ENCODE measurements at regions not wholly inside any gene's neighbourhood (a gene's known extent, or its start where the extent isn't known, plus 50 kb on each side); places are given as distances from the start of the nearest gene placed in this dataset.

DNA sequence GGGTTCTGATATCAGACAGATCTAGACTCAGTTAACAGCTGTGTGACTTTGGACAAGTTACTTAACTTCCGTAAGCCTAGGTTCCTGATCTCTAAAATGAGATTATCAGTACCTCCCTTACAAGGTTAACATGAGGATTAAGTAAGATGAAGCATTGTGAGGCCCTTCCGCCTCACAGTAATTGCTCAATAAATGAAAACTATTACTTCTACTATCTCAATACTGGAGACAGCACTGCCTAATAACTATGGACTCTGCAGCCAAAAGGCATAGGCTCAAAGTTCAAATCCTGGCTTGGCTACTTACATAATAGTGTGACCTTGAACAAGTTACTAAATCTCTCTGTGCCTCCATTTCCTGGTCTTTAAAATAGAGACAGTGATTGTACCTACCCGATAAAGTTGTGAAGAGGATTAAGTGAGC, 82.0 kb upstream of the ATP11B start:
- no peaks in the 10 kb centered on the region for H3K4me1 ChIP-seq (ENCODE audit: control insufficient read depth, insufficient read depth, low read length)
- no peaks in the 10 kb centered on the region for H3K36me3 ChIP-seq (ENCODE audit: insufficient read depth, low read length)
- H3K27me3 ChIP-seq (ENCODE audit: control insufficient read depth, insufficient read depth, low read length) = no peaks in the 10 kb centered on the region
- no peak overlapping the region for H3K4me3 ChIP-seq (ENCODE audit: low read length)
- no peak overlapping the region for H3K4me2 ChIP-seq (ENCODE audit: low read length)
- no peak overlapping the region for H3K9ac ChIP-seq (ENCODE audit: low read depth, low read length)
- H3K9me3 ChIP-seq (replicated peaks; ENCODE audit: low read length) = no peaks in the 10 kb centered on the region

DNA sequence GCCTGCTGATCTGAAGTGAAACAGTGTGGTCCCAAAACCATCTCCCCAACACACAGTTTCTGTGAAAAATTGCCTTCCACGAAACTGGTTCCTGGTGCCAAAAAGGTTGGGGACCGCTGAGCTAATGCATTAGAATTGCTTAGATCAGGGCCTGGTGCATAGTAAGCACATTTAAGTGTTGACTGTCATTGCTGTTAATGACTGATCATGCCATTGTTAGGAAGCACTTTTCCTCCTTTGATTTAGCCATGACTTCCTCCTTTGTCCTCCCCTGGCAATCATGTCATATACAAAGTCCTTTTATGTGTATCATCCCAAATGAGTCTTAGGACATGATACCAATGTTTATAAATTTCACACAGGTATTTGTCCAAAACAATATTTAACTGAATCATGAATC, 81.5 kb upstream of the ATP11B start:
- no peaks in the 10 kb centered on the region for H3K4me1 ChIP-seq (ENCODE audit: control insufficient read depth, insufficient read depth, low read length)
- H3K4me3 ChIP-seq (ENCODE audit: low read length) = no peak overlapping the region
- H3K4me2 ChIP-seq (ENCODE audit: low read length) = no peak overlapping the region
- H3K36me3 ChIP-seq (ENCODE audit: insufficient read depth, low read length) = no peaks in the 10 kb centered on the region
- no peaks in the 10 kb centered on the region for H3K27me3 ChIP-seq (ENCODE audit: control insufficient read depth, insufficient read depth, low read length)
- no peak overlapping the region for H3K9ac ChIP-seq (ENCODE audit: low read depth, low read length)
- no peaks in the 10 kb centered on the region for H3K9me3 ChIP-seq (replicated peaks; ENCODE audit: low read length)

DNA sequence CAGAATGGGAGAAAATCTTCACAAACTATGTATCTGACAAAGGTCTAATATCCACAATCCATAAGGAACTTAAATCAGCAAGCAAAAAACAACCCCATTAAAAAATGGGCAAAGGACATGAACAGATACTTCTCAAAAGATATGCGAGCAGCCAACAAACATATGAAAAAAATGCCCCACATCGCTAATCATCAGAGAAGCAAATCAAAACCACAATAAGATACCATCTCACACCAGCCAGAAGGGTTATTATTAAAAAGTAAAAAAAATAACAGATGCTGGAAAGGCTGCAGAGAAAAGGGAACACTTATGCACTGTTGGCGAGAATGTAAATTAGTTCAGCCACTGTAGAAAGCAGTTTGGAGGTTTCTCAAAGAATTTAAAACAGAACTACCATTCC, 80.2 kb upstream of the ATP11B start:
- H3K9me3 ChIP-seq (replicated peaks; ENCODE audit: low read length) = no peaks in the 10 kb centered on the region
- H3K27me3 ChIP-seq (ENCODE audit: control insufficient read depth, insufficient read depth, low read length) = no peaks in the 10 kb centered on the region
- no peaks in the 10 kb centered on the region for H3K36me3 ChIP-seq (ENCODE audit: insufficient read depth, low read length)

DNA sequence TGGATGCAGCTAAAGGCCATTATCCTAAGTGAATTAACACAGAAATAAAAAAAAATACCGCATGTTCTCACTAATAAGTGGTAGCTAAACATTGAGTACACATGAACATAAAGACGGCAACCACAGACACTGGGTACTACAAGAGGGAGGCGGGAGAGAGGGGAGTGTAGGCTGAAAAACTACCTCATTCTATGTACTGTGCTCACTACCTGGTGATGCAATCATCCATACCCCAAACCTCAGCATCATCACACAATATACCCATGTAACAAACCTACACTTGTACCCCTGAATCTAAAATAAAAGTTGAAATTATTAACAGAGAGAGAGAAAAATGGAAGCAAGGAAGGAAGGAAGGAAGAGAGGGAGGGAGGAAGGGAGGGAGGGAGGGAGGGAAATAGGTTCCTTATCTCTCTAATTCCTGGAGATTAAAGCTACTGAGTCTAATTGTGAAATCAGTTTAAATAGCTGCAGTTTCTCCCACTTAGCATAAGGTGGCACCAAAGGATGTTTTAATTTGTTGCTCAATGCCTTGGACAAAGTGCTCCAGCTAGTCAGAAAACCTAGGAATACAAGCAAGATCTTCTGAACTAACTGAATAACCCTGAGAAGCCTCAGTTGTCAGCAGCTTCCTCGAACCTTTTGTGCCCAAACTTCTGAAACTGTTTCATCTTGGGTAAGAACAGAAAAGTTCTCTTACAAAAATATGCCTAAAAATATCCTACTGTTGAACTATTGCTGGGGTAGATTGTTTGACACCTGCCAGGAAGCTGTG, 79.4 kb upstream of the ATP11B start:
- no peaks in the 10 kb centered on the region for H3K4me1 ChIP-seq (ENCODE audit: control insufficient read depth, insufficient read depth, low read length)
- no peak overlapping the region for H3K4me3 ChIP-seq (ENCODE audit: low read length)
- no peak overlapping the region for H3K4me2 ChIP-seq (ENCODE audit: low read length)
- no peaks in the 10 kb centered on the region for H3K9me3 ChIP-seq (replicated peaks; ENCODE audit: low read length)
- no peaks in the 10 kb centered on the region for H3K27me3 ChIP-seq (ENCODE audit: control insufficient read depth, insufficient read depth, low read length)
- no peak overlapping the region for H3K9ac ChIP-seq (ENCODE audit: low read depth, low read length)
- no peaks in the 10 kb centered on the region for H3K36me3 ChIP-seq (ENCODE audit: insufficient read depth, low read length)

More for the DNA sequence above, 80.2 kb upstream of the ATP11B start:
- Histone ChIP-seq H3K4me3 (ENCODE audit: low read length) (no peak overlapping the region), H3K4me1 (ENCODE audit: control insufficient read depth, insufficient read depth, low read length) (no peaks in the 10 kb centered on the region), H3K4me2 (ENCODE audit: low read length) (no peak overlapping the region), H3K9ac (ENCODE audit: low read depth, low read length) (no peak overlapping the region)

DNA sequence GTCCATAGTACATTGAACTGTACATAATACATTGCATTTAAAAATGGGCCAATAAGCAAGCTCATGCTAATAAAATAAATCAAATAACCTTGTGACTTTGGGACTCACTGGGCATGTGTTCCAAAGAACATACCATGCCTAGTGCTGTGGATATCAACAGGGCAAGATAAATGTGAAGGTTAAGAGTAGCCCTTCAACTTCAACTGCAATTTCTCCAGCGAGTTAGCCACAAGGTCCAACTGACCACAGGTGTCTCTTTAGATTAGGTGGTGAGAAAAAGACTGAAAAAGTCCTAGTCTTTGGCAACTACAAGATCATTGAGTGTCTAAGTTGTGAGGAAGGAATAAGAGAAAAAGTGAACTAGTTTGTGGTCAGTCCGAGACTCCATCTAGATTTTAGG, 78.3 kb upstream of the ATP11B start:
- Histone ChIP-seq H3K9me3 (replicated peaks; ENCODE audit: low read length) (no peaks in the 10 kb centered on the region), H3K4me2 (ENCODE audit: low read length) (no peak overlapping the region), H3K4me1 (ENCODE audit: control insufficient read depth, insufficient read depth, low read length) (no peaks in the 10 kb centered on the region), H3K36me3 (ENCODE audit: insufficient read depth, low read length) (no peaks in the 10 kb centered on the region), H3K27me3 (ENCODE audit: control insufficient read depth, insufficient read depth, low read length) (no peaks in the 10 kb centered on the region), H3K4me3 (ENCODE audit: low read length) (no peak overlapping the region), H3K9ac (ENCODE audit: low read depth, low read length) (no peak overlapping the region)

DNA sequence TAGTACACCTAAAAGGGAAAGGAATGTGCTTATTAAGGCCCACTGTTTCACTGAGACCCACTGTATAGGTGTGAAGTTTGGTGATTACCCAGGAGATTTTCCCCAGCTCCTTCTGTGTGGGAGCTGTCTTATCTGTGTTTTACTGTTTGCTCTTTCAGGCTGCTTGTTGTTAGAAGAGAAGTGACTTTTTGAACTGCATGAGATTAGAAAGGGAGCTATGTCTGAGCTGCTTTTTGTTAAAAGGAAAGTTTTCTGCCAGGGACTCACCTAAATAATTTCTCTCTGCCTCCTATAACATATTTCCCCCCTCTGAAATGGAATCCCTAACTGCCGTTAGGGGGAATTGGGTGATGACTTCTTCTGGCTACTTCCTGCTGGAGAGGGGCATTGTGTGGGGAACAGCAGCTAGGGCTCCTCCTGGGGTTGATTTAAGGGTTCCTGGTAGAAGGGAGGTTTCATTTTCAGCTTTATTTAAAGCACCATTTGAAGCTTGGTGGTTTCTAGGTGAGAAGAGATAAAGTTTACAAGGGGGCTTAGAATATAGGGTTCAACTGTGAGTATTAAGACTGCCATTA, 77.1 kb upstream of the ATP11B start:
- Histone ChIP-seq H3K36me3 (ENCODE audit: insufficient read depth, low read length) (no peaks in the 10 kb centered on the region), H3K4me2 (ENCODE audit: low read length) (no peak overlapping the region), H3K4me3 (ENCODE audit: low read length) (no peak overlapping the region), H3K9me3 (replicated peaks; ENCODE audit: low read length) (no peaks in the 10 kb centered on the region), H3K4me1 (ENCODE audit: control insufficient read depth, insufficient read depth, low read length) (no peaks in the 10 kb centered on the region), H3K9ac (ENCODE audit: low read depth, low read length) (no peak overlapping the region), H3K27me3 (ENCODE audit: control insufficient read depth, insufficient read depth, low read length) (no peaks in the 10 kb centered on the region)

DNA sequence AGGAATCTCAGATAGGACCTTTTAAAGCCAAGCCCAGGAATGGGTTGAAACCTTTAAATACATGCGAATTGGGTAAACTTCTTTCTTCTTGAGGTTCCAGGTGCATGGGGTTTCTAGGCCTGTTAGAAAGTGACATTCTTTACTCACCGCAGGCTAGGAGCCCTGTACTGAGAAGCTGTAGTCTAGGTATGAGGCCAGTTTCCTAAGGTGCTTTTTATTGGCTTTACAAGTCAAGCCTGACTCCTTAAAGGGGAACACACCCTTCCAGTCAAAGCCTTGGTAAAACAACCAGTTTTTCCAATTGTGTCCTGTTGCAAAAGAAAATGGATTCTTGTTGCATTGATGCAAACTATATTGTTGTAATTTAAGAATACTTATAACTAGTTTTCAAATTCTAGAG, 76.1 kb upstream of the ATP11B start:
- Histone ChIP-seq H3K4me3 (ENCODE audit: low read length) (no peak overlapping the region), H3K9me3 (replicated peaks; ENCODE audit: low read length) (no peaks in the 10 kb centered on the region), H3K36me3 (ENCODE audit: insufficient read depth, low read length) (no peaks in the 10 kb centered on the region), H3K27me3 (ENCODE audit: control insufficient read depth, insufficient read depth, low read length) (no peaks in the 10 kb centered on the region), H3K9ac (ENCODE audit: low read depth, low read length) (no peak overlapping the region), H3K4me2 (ENCODE audit: low read length) (no peak overlapping the region), H3K4me1 (ENCODE audit: control insufficient read depth, insufficient read depth, low read length) (no peaks in the 10 kb centered on the region)

DNA sequence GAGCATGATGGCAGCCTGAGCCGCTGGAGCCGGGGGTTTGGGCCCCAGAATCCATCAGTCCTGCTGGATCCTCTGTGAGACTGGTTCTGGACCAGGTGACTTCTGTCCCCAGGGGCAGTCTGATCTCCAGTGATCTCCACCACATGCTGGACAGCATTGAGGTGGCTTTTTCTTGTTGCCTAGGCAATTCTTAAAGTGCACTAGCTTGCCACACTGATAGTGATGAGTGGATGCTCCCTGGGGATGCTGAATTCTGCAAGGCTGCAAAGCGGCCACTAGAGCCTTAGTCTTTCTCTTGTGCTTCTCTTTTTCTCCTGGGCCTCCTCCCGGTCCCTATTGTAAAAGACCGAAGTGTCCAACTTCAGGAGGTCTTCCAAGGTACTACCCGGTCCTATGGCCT, 70.4 kb upstream of the ATP11B start:
- no peak overlapping the region for H3K4me3 ChIP-seq (ENCODE audit: low read length)
- peaks cover 7% of the 10 kb centered on the region for H3K4me1 ChIP-seq (ENCODE audit: control insufficient read depth, insufficient read depth, low read length)

DNA sequence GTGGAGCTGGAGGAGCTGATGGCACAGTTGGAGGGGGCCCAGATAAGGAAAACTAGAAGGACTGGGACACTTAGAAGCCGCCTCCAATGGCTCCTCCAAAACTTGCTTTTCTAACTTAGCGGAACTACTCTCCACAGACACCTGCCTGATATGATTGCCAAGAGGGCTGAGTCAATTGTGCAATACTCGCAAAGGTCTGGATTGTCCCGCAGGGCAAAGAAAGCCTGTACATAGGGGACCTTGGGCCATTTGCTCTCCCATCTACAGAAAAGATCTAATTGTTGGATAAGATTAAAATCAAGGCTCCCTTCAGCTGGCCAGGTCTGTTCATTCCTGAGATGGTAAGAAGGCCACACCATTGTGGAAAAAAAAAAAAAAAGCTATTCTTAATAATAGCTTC, 69.7 kb upstream of the ATP11B start:
- H3K9me3 ChIP-seq (replicated peaks; ENCODE audit: low read length) = no peaks in the 10 kb centered on the region
- no peak overlapping the region for H3K4me2 ChIP-seq (ENCODE audit: low read length)
- H3K27me3 ChIP-seq (ENCODE audit: control insufficient read depth, insufficient read depth, low read length) = no peaks in the 10 kb centered on the region
- H3K9ac ChIP-seq (ENCODE audit: low read depth, low read length) = no peak overlapping the region
- H3K4me3 ChIP-seq (ENCODE audit: low read length) = no peak overlapping the region
- H3K36me3 ChIP-seq (ENCODE audit: insufficient read depth, low read length) = no peaks in the 10 kb centered on the region
- H3K4me1 ChIP-seq (ENCODE audit: control insufficient read depth, insufficient read depth, low read length) = peaks cover 7% of the 10 kb centered on the region

More for the DNA sequence above, 70.4 kb upstream of the ATP11B start:
- Histone ChIP-seq H3K36me3 (ENCODE audit: insufficient read depth, low read length) (no peaks in the 10 kb centered on the region), H3K4me2 (ENCODE audit: low read length) (no peak overlapping the region), H3K9ac (ENCODE audit: low read depth, low read length) (no peak overlapping the region), H3K9me3 (replicated peaks; ENCODE audit: low read length) (no peaks in the 10 kb centered on the region), H3K27me3 (ENCODE audit: control insufficient read depth, insufficient read depth, low read length) (no peaks in the 10 kb centered on the region)

DNA sequence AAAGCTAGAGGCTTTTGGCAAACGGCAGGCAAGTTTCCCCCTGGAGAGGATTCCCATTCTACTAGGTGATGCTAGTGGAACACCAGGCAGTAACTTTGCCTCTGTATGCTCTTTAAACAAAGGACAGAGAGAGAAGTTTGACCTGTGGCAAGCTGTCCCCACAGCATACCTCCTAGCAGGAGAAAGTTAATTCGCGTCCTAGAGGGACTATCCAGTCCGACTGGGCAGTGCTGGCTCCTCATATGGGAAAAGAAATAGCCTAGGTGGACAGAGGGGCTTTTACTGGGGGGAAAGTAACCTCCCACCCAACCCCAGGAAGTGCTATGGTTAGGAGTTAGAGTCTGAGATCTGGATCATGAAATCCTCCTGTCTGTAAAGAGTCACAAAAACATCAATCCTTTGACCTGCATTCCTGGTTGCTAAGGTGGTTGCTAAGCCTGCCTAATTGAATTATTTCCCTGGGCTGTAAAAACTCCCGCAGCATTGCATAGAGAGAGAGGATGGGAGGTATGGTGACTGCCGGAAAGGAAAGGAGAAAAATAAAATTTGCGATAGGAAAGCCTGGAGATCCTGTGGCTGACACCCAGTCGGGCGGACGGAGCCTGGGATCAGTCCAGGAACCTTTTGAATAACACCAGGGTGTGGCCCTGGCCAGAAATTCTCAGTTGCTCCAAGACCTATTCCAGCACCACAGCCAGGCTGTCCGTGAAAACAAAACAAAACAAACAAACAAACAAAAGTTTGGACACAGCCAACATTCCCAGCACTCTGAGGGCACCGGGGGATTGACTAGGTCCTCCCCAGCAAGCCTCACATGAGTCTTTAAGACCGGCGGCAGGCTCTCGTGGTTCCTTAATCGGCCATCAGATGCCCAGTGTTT, 67.7 kb upstream of the ATP11B start:
- Histone ChIP-seq H3K36me3 (ENCODE audit: insufficient read depth, low read length) (no peaks in the 10 kb centered on the region), H3K4me3 (ENCODE audit: low read length) (peak overlapping the region; percentile 39), H3K27me3 (ENCODE audit: control insufficient read depth, insufficient read depth, low read length) (no peaks in the 10 kb centered on the region), H3K9me3 (replicated peaks; ENCODE audit: low read length) (no peaks in the 10 kb centered on the region), H3K4me2 (ENCODE audit: low read length) (peak overlapping the region; percentile 71), H3K4me1 (ENCODE audit: control insufficient read depth, insufficient read depth, low read length) (peaks cover 7% of the 10 kb centered on the region), H3K9ac (ENCODE audit: low read depth, low read length) (peak overlapping the region; percentile 24)

DNA sequence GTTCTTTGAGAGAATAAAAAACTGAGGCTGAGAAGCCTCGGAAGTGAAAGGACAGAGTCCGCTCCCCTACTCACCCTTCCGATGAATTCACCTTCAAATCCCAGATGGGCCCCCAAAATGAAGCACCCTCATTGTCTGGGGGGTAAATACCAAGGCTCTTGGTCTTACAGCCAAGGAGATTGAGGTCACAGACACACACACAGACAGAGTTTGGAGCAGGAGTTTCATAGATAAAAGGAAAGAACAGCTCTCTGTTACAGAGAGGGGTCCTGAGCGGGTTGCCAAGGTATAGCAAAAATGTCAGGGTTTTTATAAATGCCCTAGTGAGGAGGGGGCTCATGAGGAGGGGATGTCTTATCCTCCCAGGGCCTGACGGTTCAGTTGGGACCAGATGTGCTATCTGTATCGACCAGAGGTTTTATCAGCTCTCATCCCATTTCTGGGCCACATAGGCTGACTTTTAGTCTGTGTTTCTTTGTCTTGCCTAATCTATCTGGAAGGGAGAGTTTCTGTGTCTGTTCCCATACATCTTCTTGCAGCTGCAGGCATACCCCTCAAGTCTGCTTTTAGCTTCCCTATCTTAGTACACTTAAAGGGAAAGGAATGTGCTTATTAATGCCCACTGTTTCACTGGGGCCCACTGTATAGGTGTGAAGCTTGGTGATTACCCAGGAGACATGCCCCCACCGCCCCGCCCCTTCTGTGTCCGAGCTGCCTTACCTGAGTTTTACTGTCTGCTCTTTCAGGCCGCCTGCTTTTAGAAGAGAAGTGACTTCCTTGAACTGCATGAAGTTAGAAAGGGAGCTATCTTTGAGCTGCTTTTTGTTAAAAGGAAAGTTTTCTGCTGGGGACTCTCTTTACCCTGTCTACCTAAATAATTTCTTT, 66.8 kb upstream of the ATP11B start:
- no peaks in the 10 kb centered on the region for H3K36me3 ChIP-seq (ENCODE audit: insufficient read depth, low read length)
- no peak overlapping the region for H3K9ac ChIP-seq (ENCODE audit: low read depth, low read length)
- H3K4me3 ChIP-seq (ENCODE audit: low read length) = peak overlapping the region; percentile 39
- no peaks in the 10 kb centered on the region for H3K9me3 ChIP-seq (replicated peaks; ENCODE audit: low read length)
- peak overlapping the region; percentile 71 for H3K4me2 ChIP-seq (ENCODE audit: low read length)
- peaks cover 7% of the 10 kb centered on the region for H3K4me1 ChIP-seq (ENCODE audit: control insufficient read depth, insufficient read depth, low read length)
- H3K27me3 ChIP-seq (ENCODE audit: control insufficient read depth, insufficient read depth, low read length) = no peaks in the 10 kb centered on the region
